Ectodermal cell (in vitro differentiated cells): ENCODE measurements at regions not wholly inside any gene's neighbourhood (a gene's known extent, or its start where the extent isn't known, plus 50 kb on each side); places are given as distances from the start of the nearest gene placed in this dataset.

Experiments used
- H3K27ac ChIP-seq: 2 replicates; pipeline ENCODE4 v1.7.0; 2013; ENCODE audit warnings: mild to moderate bottlenecking, low read depth, low read length; ENCODE audit not compliant: insufficient read depth, poor library complexity, severe bottlenecking
- H3K27me3 ChIP-seq: 2 replicates; pipeline ENCODE4 v1.7.0; 2013; ENCODE audit warnings: mild to moderate bottlenecking, low read length; ENCODE audit not compliant: insufficient read depth, control insufficient read depth, poor library complexity, severe bottlenecking
- H3K36me3 ChIP-seq: one replicate; pipeline ENCODE4 v1.7.0; 2013; ENCODE audit warnings: low read length; ENCODE audit not compliant: control insufficient read depth, insufficient read depth
- H3K4me1 ChIP-seq: one replicate; pipeline ENCODE4 v1.7.0; 2013; ENCODE audit warnings: low read length; ENCODE audit not compliant: control insufficient read depth, insufficient read depth
- H3K4me3 ChIP-seq: 2 replicates; pipeline ENCODE4 v1.7.0; 2013; ENCODE audit warnings: low read depth, low read length, control low read depth; ENCODE audit not compliant: insufficient read depth
- H3K9me3 ChIP-seq: 2 replicates; pipeline ENCODE4 v1.7.0; 2013; ENCODE audit warnings: mild to moderate bottlenecking, low read length, moderate library complexity; ENCODE audit not compliant: control insufficient read depth
- WGBS, 2 experiments: methylation state at CpG; one replicate each; pipeline ENCODE4 v1.1.7; 2013; ENCODE audit warnings: missing lambda C conversion rate in 2 of 2; 5-methylcytosine and 5-hydroxymethylcytosine counted together

DNA sequence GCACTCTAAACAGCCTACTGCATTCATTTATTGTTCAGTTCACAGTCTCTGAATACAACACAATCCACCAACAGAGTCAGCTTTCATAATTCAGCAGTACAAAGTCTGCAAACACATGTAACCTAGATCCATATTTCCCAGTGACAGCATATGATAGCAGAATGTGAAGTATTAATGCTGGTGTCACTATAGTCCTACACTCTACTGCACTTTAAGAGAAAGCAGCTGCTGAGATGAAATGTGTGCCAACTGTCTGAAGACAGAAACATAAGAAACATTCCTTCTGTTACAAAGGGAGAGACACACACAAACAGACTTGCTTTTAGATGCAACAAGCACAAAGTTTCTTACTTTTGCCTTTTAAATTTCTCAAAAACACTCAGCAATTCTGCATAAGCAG, 441.8 kb downstream of the ZEB2 start:
- Histone ChIP-seq H3K4me3 (no peak overlapping the region), H3K9me3 (no peaks in the 10 kb centered on the region), H3K27ac (peak overlapping the region; percentile 33)

DNA sequence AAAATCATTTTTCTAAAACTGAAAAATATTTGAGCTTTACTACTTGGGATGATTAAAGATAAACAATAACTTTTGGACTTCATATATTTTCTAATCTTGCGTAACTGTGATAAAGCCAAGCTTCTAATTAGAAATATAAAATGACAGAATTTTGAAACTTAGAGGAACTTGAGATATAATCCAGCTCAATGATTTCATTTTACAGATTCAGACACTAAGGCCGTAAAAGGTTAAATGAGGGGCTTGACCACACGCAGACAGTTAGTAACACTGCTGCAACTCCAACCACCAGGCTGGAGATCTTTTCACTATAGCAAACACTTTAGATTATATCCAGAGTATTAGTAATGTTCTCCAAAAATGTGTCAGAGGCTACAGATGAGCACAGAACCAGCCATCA, 445.5 kb downstream of the ZEB2 start:
- 96 to 100% methylated on average over 2 to 3 of the region's 3 CpGs for WGBS, 2 experiments

More for the DNA sequence above, 441.8 kb downstream of the ZEB2 start:
- no peaks in the 10 kb centered on the region for H3K36me3 ChIP-seq
- H3K4me1 ChIP-seq: peaks cover 5% of the 10 kb centered on the region
- no peaks in the 10 kb centered on the region for H3K27me3 ChIP-seq

DNA sequence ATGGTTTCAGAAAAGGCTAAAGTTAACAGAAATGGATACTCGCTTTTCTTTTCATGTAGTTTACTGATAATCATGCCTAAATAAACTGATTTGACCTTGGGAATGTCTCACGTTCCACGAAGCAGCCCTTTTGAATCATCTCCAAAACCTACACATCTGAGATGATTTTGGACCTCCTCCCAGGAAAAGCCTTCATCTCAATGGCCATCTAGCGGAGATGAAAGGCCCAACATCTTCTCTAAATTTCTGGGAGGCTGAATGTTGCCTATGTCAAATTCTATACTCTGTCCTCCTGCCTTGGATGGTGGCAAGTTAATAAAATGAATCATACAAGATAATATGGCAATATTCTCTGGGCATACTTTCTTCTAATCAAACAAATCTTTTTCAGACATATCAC, 448.5 kb downstream of the ZEB2 start:
- 92 to 96% methylated on average over 4 of the region's 4 CpGs for WGBS, 2 experiments
- H3K4me3 ChIP-seq: no peak overlapping the region
- no peaks in the 10 kb centered on the region for H3K36me3 ChIP-seq
- H3K27ac ChIP-seq: no peak overlapping the region
- no peaks in the 10 kb centered on the region for H3K9me3 ChIP-seq
- H3K27me3 ChIP-seq: no peaks in the 10 kb centered on the region
- no peaks in the 10 kb centered on the region for H3K4me1 ChIP-seq

More for the DNA sequence above, 445.5 kb downstream of the ZEB2 start:
- Histone ChIP-seq H3K4me1 (peaks cover 5% of the 10 kb centered on the region), H3K9me3 (no peaks in the 10 kb centered on the region), H3K27ac (no peak overlapping the region), H3K27me3 (no peaks in the 10 kb centered on the region), H3K36me3 (no peaks in the 10 kb centered on the region), H3K4me3 (no peak overlapping the region)

DNA sequence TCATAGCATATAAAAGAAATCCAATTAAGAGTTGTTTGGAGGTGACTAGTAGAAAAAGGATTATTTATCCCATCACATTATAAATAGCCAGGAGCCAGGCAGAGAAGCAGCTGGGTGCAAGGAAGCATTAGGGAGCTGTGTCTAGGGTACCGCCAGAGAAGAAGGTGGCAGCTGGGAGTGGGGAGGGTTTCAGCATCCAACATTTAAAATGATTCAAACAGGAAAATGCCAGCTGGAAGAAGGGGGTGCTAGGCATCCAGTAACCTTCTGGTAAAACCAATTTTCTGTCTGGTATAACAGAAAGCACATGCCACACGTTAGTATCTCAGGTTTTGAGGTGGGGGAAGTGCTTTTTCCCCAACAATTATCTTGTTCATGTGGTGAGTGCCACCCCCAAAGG, 452.4 kb downstream of the ZEB2 start:
- no peaks in the 10 kb centered on the region for H3K4me1 ChIP-seq
- no peaks in the 10 kb centered on the region for H3K27me3 ChIP-seq
- H3K9me3 ChIP-seq: no peaks in the 10 kb centered on the region
- WGBS, 2 experiments: 85 to 91% methylated on average over 2 of the region's 2 CpGs
- H3K4me3 ChIP-seq: no peak overlapping the region
- H3K36me3 ChIP-seq: no peaks in the 10 kb centered on the region
- no peak overlapping the region for H3K27ac ChIP-seq

DNA sequence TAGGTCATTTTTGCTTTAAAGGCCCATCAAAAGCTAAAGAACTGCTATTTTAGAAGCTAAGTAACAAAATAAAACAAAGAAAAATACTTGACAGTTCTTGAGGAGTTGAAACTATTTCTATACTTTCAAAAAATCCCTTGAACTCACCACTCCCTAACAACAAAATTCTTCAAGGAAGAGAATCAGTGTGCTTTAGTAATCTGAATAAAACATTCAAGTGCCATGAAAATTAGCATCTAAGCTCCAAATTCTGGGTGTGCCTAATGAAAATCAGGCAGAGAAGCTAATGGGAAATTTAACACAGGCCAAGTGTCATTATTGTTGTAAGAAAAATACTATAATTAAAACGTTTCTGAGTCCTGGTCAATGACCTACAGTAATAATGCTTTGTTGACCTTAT, 456.3 kb downstream of the ZEB2 start:
- WGBS, 2 experiments: 100% methylated on average over 1 of the region's 1 CpG; no CpG with 5 or more reads in 1 of the 2 experiments
- Histone ChIP-seq H3K9me3 (no peaks in the 10 kb centered on the region), H3K27ac (no peak overlapping the region), H3K27me3 (no peaks in the 10 kb centered on the region), H3K4me3 (no peak overlapping the region), H3K4me1 (no peaks in the 10 kb centered on the region), H3K36me3 (no peaks in the 10 kb centered on the region)

DNA sequence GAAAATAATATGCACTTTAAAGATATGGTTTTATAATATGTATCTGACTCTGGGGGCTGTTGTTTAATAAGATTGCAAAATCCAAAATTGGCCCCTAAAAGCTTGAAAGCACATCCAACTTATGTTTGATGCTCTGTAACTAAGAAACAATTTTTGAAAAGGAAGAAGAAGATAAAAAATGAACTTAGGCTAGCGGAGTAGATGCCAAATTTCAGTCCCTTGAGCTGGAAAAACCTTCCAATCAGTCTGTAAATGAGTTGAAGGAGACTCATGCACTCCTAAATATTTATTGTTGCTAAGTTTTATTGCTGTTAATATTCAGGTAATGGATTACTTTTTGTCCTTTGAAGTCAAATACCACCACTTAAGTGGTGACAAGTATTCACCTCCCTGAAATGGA, 465.0 kb downstream of the ZEB2 start:
- no peaks in the 10 kb centered on the region for H3K36me3 ChIP-seq
- H3K4me1 ChIP-seq: no peaks in the 10 kb centered on the region
- H3K27me3 ChIP-seq: no peaks in the 10 kb centered on the region
- H3K9me3 ChIP-seq: no peaks in the 10 kb centered on the region
- 88 to 97% methylated on average over 1 of the region's 1 CpG for WGBS, 2 experiments
- no peak overlapping the region for H3K27ac ChIP-seq
- no peak overlapping the region for H3K4me3 ChIP-seq

DNA sequence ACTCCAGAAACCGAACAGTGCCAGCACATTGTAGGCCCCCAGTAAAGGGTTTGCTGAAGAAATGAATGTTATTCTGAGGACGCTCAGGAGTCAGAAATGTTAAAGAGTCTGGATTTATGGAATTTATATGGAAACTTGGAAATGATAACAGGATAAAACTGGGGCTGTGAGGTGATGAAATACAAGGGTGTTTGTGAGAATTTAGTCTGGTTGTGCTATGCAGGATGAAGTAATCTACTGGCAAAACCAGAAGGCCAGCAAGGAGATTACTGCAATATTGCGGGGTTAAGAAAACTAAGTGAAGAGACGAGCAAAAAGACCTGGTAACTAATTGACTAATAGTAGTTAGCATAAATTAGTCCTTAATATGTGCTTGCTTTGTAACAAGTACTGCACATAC, 467.8 kb downstream of the ZEB2 start:
- no peak overlapping the region for H3K4me3 ChIP-seq

DNA sequence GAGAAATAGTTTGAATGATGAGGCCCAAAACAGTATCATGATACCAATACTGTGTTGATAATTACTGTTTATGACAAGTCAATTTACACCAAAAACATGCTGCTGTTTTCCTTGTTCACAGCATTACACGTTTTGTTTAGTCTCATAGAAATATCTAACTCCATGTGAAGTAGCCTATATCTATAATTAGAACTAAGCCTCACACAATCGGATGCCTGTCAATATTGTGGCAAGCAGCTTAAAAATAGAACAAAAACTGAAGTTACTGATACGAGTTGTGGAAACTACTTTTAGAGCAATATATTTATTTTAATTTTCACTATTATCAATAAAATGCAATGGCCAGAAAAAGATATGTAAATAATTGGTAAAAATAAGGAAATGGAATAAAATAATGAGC, 470.8 kb downstream of the ZEB2 start:
- WGBS, 2 experiments: 75 to 84% methylated on average over 1 to 2 of the region's 3 CpGs
- Histone ChIP-seq H3K4me3 (no peak overlapping the region), H3K27me3 (no peaks in the 10 kb centered on the region)

More for the DNA sequence above, 467.8 kb downstream of the ZEB2 start:
- Histone ChIP-seq H3K27me3 (no peaks in the 10 kb centered on the region), H3K4me1 (no peaks in the 10 kb centered on the region), H3K27ac (no peak overlapping the region), H3K9me3 (no peaks in the 10 kb centered on the region), H3K36me3 (no peaks in the 10 kb centered on the region)
- WGBS, 2 experiments: 89 to 92% methylated on average over 4 of the region's 4 CpGs

DNA sequence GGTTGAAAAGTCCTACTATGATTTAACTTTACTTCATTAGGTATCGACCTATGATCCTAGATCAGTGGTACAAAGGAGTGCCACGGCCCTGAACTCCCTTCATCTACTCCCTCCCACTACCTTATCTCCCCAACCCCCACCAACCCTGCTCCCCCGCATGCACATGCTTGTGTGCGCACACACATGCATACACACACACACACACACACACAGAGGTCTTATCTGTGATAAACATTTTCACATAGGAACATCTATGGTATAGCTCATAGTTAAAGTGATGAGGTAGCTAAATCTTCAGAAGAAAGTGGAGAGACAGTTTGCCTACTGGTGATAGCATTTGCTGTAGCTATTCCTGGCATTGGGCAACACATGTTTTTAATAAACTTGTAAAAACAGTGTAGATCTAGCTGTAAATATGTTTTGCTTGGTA, 471.3 kb downstream of the ZEB2 start:
- no peak overlapping the region for H3K27ac ChIP-seq
- no peak overlapping the region for H3K4me3 ChIP-seq
- no peaks in the 10 kb centered on the region for H3K4me1 ChIP-seq
- H3K36me3 ChIP-seq: no peaks in the 10 kb centered on the region
- WGBS, 2 experiments: 94 to 95% methylated on average over 4 of the region's 4 CpGs
- H3K9me3 ChIP-seq: no peaks in the 10 kb centered on the region
- H3K27me3 ChIP-seq: no peaks in the 10 kb centered on the region

More for the DNA sequence above, 470.8 kb downstream of the ZEB2 start:
- Histone ChIP-seq H3K36me3 (no peaks in the 10 kb centered on the region), H3K4me1 (no peaks in the 10 kb centered on the region), H3K9me3 (no peaks in the 10 kb centered on the region), H3K27ac (no peak overlapping the region)

DNA sequence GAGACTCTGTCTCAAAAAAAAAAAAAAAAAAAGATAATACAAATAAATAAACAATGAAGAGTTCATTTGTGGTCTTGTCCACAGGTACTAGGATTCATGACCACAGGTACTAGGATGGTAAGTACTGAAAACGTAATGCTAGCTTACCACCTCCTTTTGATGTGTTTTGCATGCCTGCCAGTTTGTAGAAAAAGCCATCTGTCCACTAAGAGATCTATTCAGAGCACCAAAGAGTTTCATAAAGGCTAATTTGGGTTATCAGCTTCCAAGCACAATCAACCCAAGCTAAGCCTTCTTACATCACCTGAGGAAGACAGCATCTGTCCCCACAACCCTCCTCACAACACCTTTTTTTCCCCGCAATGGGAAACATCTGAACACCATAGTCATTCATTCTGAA, 477.2 kb downstream of the ZEB2 start:
- no peaks in the 10 kb centered on the region for H3K9me3 ChIP-seq
- no peaks in the 10 kb centered on the region for H3K36me3 ChIP-seq
- no peaks in the 10 kb centered on the region for H3K27me3 ChIP-seq
- WGBS, 2 experiments: 95 to 98% methylated on average over 2 of the region's 2 CpGs
- H3K4me1 ChIP-seq: no peaks in the 10 kb centered on the region
- no peak overlapping the region for H3K27ac ChIP-seq
- H3K4me3 ChIP-seq: no peak overlapping the region

DNA sequence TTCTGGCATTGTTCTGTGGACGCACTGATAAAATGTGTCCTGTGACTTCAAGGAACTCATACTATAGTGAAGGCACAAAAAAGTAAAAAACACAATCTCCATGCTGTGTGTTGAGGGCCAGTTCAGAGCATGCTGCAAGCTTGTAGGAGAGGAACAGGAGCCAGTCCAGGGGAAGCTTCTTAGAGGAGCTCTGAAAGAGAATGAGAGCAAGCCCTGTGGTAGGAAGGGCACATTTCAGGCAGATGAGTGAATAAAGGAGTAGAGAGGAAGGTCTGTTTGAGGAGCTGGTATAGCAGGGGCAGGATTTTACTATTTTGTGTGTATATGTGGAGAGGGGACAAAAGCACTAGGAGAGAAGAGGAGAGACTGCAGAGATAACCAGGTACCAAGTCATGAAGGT, 478.3 kb downstream of the ZEB2 start:
- H3K4me3 ChIP-seq: no peak overlapping the region
- H3K9me3 ChIP-seq: no peaks in the 10 kb centered on the region
- no peaks in the 10 kb centered on the region for H3K4me1 ChIP-seq
- H3K27ac ChIP-seq: no peak overlapping the region
- no peaks in the 10 kb centered on the region for H3K36me3 ChIP-seq
- no peaks in the 10 kb centered on the region for H3K27me3 ChIP-seq
- 84 to 86% methylated on average over 1 of the region's 1 CpG for WGBS, 2 experiments
